ENCODE measurements at regions not wholly inside any gene's neighbourhood (a gene's known extent, or its start where the extent isn't known, plus 50 kb on each side); places are given as distances from the start of the nearest gene placed in this dataset.
"Not testable (repeated sequence)": the region's sequence is repeated elsewhere in the genome, so short reads cannot be mapped to it uniquely, and the experiment has no call there.

DNA sequence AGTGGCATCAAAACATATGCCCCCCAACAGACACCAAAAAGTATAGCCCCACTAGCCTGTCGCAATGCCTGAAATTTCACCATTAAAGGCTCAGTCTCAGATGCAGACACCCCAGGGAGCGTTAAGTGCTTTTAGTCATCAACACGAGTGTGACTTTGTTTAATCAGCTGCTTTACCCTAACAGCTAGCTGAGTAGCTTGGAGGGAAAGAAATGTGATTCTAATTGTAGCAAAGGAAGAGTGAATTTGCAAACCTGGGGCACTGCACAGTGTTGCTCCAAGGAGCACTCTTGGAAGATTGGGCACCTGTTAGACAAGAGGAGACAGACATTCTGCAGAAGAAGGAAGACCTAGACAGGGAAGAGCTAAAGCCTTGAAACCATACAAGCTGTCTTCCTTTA lies 145.1 kb downstream of the BEND2 start:
- ChIA-PET CTCF (no interaction called here), POLR2A (no interaction called here)
- dilution Hi-C loops (cut with MboI; ENCODE audit: extremely low pct_ligation_motif_present, low sequenced_read_pairs) (no loop called here), intact Hi-C loops (cut with micrococcal nuclease) (no loop called here)
- H3K27ac ChIP-seq (ENCODE audit: insufficient read depth, low read depth, low read length): no peak overlapping the region
- no peaks in the 10 kb centered on the region for H3K4me1 ChIP-seq (ENCODE audit: control insufficient read depth, extremely low read depth, insufficient read depth, low read length)
- H4K20me1 ChIP-seq (replicated peaks; ENCODE audit: control insufficient read depth, extremely low read depth, insufficient read depth, low read length): no peaks in the 10 kb centered on the region
- H2AFZ ChIP-seq (ENCODE audit: low read depth, low read length): no peak overlapping the region
- no peaks in the 10 kb centered on the region for H3K9me1 ChIP-seq (replicated peaks; ENCODE audit: control insufficient read depth, extremely low read depth, insufficient read depth, low read length)
- DNase-seq (ENCODE audit: low read depth, low spot score): no peak
- no peak for FAIRE-seq
- no peaks in the 10 kb centered on the region for H3K36me3 ChIP-seq (ENCODE audit: control insufficient read depth in 2 of 2, extremely low read depth in 1 of 2, insufficient read depth in 2 of 2, low read length in 2 of 2)
- H3K4me3 ChIP-seq (replicated peaks in 1 of 3; ENCODE audit: insufficient read depth in 1 of 3, low read depth in 1 of 3, low read length in 3 of 3): no peak overlapping the region
- no peaks in the 10 kb centered on the region for H3K9me3 ChIP-seq (replicated peaks; ENCODE audit: control insufficient read depth, insufficient read depth, low read length)
- H3K9ac ChIP-seq (replicated peaks; ENCODE audit: extremely low read depth, insufficient read depth, low read length): no peak overlapping the region
- no peaks in the 10 kb centered on the region for H3K27me3 ChIP-seq (ENCODE audit: control insufficient read depth in 2 of 2, insufficient read depth in 2 of 2, low read length in 2 of 2)
- H3K4me2 ChIP-seq (ENCODE audit: insufficient read depth, low read length): no peak overlapping the region
- BruUV-seq (replicated peaks): no TSS peak
- TF ChIP-seq POLR2A (IDR thresholded peaks at IDR 0.05; ENCODE audit: low read depth, low read length): no peak
- TF ChIP-seq MYC (IDR thresholded peaks at IDR 0.05; ENCODE audit: low read depth, low read length): no peak
- no peak for TF ChIP-seq POLR2AphosphoS5 (IDR thresholded peaks at IDR 0.05; ENCODE audit: insufficient read depth, low read depth, low read length)
- TF ChIP-seq FOS (IDR thresholded peaks at IDR 0.05; ENCODE audit: borderline replicate concordance, insufficient read depth, low read length): no peak
- no peak for TF ChIP-seq EZH2 (IDR thresholded peaks at IDR 0.05; ENCODE audit: borderline replicate concordance, low read depth, low read length, severe bottlenecking)
- TF ChIP-seq CTCF (IDR thresholded peaks at IDR 0.05; ENCODE audit: extremely low read depth in 1 of 2, insufficient read depth in 1 of 2, low read depth in 1 of 2, low read length in 2 of 2): no peak
- TF ChIP-seq JUN (IDR thresholded peaks at IDR 0.05; ENCODE audit: borderline replicate concordance, insufficient read depth, insufficient read length, low read depth): no peak
- TF ChIP-seq GATA2 (IDR thresholded peaks at IDR 0.05; ENCODE audit: insufficient read depth, insufficient read length, low read depth, low read length): no peak
- TF ChIP-seq, protein P1, sequence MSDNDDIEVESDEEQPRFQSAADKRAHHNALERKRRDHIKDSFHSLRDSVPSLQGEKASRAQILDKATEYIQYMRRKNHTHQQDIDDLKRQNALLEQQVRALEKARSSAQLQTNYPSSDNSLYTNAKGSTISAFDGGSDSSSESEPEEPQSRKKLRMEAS (IDR thresholded peaks at IDR 0.05; ENCODE audit: insufficient read depth, insufficient read length): no peak
- no peaks in the 10 kb centered on the region for H3K79me2 ChIP-seq (ENCODE audit: control insufficient read depth, insufficient read depth, low read length)

DNA sequence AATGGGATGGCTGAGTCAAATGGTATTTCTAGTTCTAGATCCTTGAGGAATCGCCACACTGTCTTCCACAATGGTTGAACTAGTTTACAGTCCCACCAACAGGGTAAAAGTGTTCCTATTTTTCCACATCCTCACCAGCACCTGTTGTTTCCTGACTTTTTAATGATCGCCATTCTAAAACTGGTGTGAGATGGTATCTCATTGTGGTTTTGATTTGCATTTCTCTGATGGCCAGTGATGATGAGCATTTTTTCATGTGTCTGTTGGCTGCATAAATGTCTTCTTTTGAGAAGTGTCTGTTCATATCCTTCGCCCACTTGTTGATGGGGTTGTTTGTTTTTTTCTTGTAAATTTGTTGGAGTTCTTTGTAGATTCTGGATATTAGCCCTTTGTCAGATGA lies 152.6 kb downstream of the BEND2 start:
- H3K79me2 ChIP-seq (ENCODE audit: control insufficient read depth, insufficient read depth, low read length); FAIRE-seq; H4K20me1 ChIP-seq (replicated peaks; ENCODE audit: control insufficient read depth, extremely low read depth, insufficient read depth, low read length); dilution Hi-C loops (cut with MboI; ENCODE audit: extremely low pct_ligation_motif_present, low sequenced_read_pairs); H2AFZ ChIP-seq (ENCODE audit: low read depth, low read length); intact Hi-C loops (cut with micrococcal nuclease); H3K27ac ChIP-seq (ENCODE audit: insufficient read depth, low read depth, low read length); H3K4me3 ChIP-seq (replicated peaks in 1 of 3; ENCODE audit: insufficient read depth in 1 of 3, low read depth in 1 of 3, low read length in 3 of 3); BruUV-seq (replicated peaks); H3K36me3 ChIP-seq (ENCODE audit: control insufficient read depth in 2 of 2, extremely low read depth in 1 of 2, insufficient read depth in 2 of 2, low read length in 2 of 2); H3K27me3 ChIP-seq (ENCODE audit: control insufficient read depth in 2 of 2, insufficient read depth in 2 of 2, low read length in 2 of 2); DNase-seq (ENCODE audit: low read depth, low spot score); H3K4me1 ChIP-seq (ENCODE audit: control insufficient read depth, extremely low read depth, insufficient read depth, low read length); CTCF ChIA-PET; H3K9me3 ChIP-seq (replicated peaks; ENCODE audit: control insufficient read depth, insufficient read depth, low read length); H3K9me1 ChIP-seq (replicated peaks; ENCODE audit: control insufficient read depth, extremely low read depth, insufficient read depth, low read length); H3K4me2 ChIP-seq (ENCODE audit: insufficient read depth, low read length); H3K9ac ChIP-seq (replicated peaks; ENCODE audit: extremely low read depth, insufficient read depth, low read length); POLR2A ChIA-PET: not testable (repeated sequence)

All from endothelial cell of umbilical vein (primary cell).